Esophagus squamous epithelium (tissue), 4 donors: ENCODE measurements at regions not wholly inside any gene's neighbourhood (a gene's known extent, or its start where the extent isn't known, plus 50 kb on each side); places are given as distances from the start of the nearest gene placed in this dataset.

ENCODE experiments used
- CTCF ChIP-seq, 6 experiments: fragments of 450-650 bp in 4 of 6; fragments of 200-600 bp in 2 of 6; sonication (generic) in 2 of 6; IDR thresholded peaks; one replicate each; pipeline ENCODE4 v1.5.1; 2016 to 2019; ENCODE audit warnings: antibody characterized with exemption in 6 of 6, mild to moderate bottlenecking in 4 of 6, moderate library complexity in 4 of 6
- POLR2A ChIP-seq, 4 donors: fragments of 450-650 bp; IDR thresholded peaks; one replicate each; pipeline ENCODE4 v1.6.1; 2017; ENCODE audit warnings: antibody characterized with exemption in 4 of 4, mild to moderate bottlenecking in 4 of 4, moderate library complexity in 3 of 4

GRCh38 chr14:46279776-46280175, 371.8 kb downstream of the RPL10L start:
- TF ChIP-seq CTCF (IDR thresholded peaks at IDR 0.05) (no peak), POLR2A (IDR thresholded peaks at IDR 0.05) (no peak)
